ENCODE measurements at regions not wholly inside any gene's neighbourhood (a gene's known extent, or its start where the extent isn't known, plus 50 kb on each side); places are given as distances from the start of the nearest gene placed in this dataset.

DNA sequence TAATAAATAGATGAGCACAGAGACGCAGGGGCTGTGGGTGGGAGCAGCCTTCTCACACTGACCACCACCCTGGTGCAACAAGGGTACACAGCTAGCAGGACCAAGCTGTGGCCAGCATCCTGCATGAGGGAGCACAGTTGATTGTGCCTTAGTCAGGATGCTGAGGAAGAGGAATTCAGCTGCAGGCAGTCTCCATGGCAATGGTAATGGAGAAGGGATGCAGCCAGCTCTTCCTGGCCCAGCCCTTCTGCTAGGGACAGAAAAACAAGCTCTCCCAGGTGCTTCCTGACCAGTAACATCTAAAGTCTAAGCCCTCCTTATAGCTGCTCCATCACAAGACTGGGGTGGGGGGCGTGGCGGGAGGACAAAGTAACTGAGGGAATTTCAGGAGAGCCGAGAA lies 363.5 kb downstream of the BUD13 start:
- no peaks in the 10 kb centered on the region for H3K9me3 ChIP-seq
- TF ChIP-seq POLR2A (IDR thresholded peaks at IDR 0.05) (no peak), POLR2AphosphoS5 (IDR thresholded peaks at IDR 0.05) (no peak), EP300 (IDR thresholded peaks at IDR 0.05) (no peak)
- TF ChIP-seq, protein P1, sequence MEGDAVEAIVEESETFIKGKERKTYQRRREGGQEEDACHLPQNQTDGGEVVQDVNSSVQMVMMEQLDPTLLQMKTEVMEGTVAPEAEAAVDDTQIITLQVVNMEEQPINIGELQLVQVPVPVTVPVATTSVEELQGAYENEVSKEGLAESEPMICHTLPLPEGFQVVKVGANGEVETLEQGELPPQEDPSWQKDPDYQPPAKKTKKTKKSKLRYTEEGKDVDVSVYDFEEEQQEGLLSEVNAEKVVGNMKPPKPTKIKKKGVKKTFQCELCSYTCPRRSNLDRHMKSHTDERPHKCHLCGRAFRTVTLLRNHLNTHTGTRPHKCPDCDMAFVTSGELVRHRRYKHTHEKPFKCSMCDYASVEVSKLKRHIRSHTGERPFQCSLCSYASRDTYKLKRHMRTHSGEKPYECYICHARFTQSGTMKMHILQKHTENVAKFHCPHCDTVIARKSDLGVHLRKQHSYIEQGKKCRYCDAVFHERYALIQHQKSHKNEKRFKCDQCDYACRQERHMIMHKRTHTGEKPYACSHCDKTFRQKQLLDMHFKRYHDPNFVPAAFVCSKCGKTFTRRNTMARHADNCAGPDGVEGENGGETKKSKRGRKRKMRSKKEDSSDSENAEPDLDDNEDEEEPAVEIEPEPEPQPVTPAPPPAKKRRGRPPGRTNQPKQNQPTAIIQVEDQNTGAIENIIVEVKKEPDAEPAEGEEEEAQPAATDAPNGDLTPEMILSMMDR (IDR thresholded peaks at IDR 0.05) = no peak

GRCh38 chr11:116406042-116406441 lies 366.7 kb downstream of the BUD13 start:
- TF ChIP-seq, protein P1 (IDR thresholded peaks at IDR 0.05) = no peak
- TF ChIP-seq EP300 (IDR thresholded peaks at IDR 0.05) (no peak), POLR2AphosphoS5 (IDR thresholded peaks at IDR 0.05) (no peak), POLR2A (IDR thresholded peaks at IDR 0.05) (no peak)
- DNase-seq = no peak
- ATAC-seq (ENCODE audit: low FRiP score in 2 of 2) = no peak
- Histone ChIP-seq H3K4me1 (no peaks in the 10 kb centered on the region), H3K4me3 (no peak overlapping the region), H3K27me3 (no peaks in the 10 kb centered on the region), H3K36me3 (no peaks in the 10 kb centered on the region), H3K9me3 (no peaks in the 10 kb centered on the region), H3K27ac (no peak overlapping the region)
- 75 to 92% methylated on average over 1 of the region's 1 CpG for WGBS, 2 donors

More for the DNA sequence above, 363.5 kb downstream of the BUD13 start:
- H3K27me3 ChIP-seq = no peaks in the 10 kb centered on the region
- 66 to 75% methylated on average over 4 of the region's 4 CpGs for WGBS, 2 donors
- ATAC-seq (ENCODE audit: low FRiP score in 2 of 2) = no peak
- DNase-seq = no peak
- H3K4me3 ChIP-seq = no peak overlapping the region
- H3K27ac ChIP-seq = no peak overlapping the region
- no peaks in the 10 kb centered on the region for H3K4me1 ChIP-seq
- H3K36me3 ChIP-seq = no peaks in the 10 kb centered on the region

- Histone ChIP-seq H3K27me3 (no peaks in the 10 kb centered on the region), H3K4me3 (no peak overlapping the region), H3K36me3 (no peaks in the 10 kb centered on the region), H3K9me3 (no peaks in the 10 kb centered on the region), H3K27ac (no peak overlapping the region), H3K4me1 (no peaks in the 10 kb centered on the region)
- WGBS, 2 donors = 73 to 79% methylated on average over 3 of the region's 3 CpGs
- ATAC-seq (ENCODE audit: low FRiP score in 2 of 2) (no peak), DNase-seq (no peak)
- TF ChIP-seq, protein P1 (IDR thresholded peaks at IDR 0.05) = no peak
- no peak for TF ChIP-seq POLR2A (IDR thresholded peaks at IDR 0.05)
- no peak for TF ChIP-seq EP300 (IDR thresholded peaks at IDR 0.05)
- TF ChIP-seq POLR2AphosphoS5 (IDR thresholded peaks at IDR 0.05) = no peak
These were observed 368.4 kb downstream of the BUD13 start for GRCh38 chr11:116404462-116404798.

- WGBS, 2 donors = 74 to 79% methylated on average over 4 of the region's 4 CpGs
- Histone ChIP-seq H3K4me3 (no peak overlapping the region), H3K27me3 (no peaks in the 10 kb centered on the region), H3K9me3 (no peaks in the 10 kb centered on the region), H3K4me1 (no peaks in the 10 kb centered on the region), H3K27ac (no peak overlapping the region), H3K36me3 (no peaks in the 10 kb centered on the region)
- TF ChIP-seq EP300 (IDR thresholded peaks at IDR 0.05) = no peak
- TF ChIP-seq POLR2A (IDR thresholded peaks at IDR 0.05) = no peak
- TF ChIP-seq POLR2AphosphoS5 (IDR thresholded peaks at IDR 0.05) = no peak
- TF ChIP-seq, protein P1 (IDR thresholded peaks at IDR 0.05) = no peak
- ATAC-seq (ENCODE audit: low FRiP score in 2 of 2) (no peak), DNase-seq (no peak)
These were observed 368.9 kb downstream of the BUD13 start for GRCh38 chr11:116403794-116404461.

DNA sequence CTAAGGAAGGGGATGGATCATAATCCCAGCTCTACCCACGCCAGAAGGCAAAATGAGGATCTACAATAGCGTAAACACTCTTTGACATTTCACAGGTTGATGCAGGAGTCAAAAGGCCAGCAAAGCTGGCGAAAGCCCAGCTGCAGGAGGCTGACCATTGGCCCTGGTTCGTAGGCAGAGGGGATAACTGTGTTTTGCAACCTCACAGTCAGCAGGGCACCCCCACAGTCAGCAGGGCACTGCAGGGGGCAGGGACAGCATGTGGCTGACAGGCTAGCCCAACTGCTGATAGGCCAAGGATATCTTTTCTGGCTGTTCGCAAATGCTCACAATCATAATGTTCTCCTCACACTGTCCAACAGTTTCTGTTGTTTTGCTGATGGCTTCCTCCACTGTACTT lies 372.7 kb downstream of the BUD13 start:
- WGBS, 2 donors = 75 to 88% methylated on average over 5 of the region's 5 CpGs
- H3K27ac ChIP-seq = no peak overlapping the region
- TF ChIP-seq, protein P1 (IDR thresholded peaks at IDR 0.05) = no peak
- TF ChIP-seq POLR2AphosphoS5 (IDR thresholded peaks at IDR 0.05) (no peak), EP300 (IDR thresholded peaks at IDR 0.05) (no peak), POLR2A (IDR thresholded peaks at IDR 0.05) (no peak)
- H3K4me1 ChIP-seq = no peaks in the 10 kb centered on the region
- H3K27me3 ChIP-seq = no peaks in the 10 kb centered on the region
- no peak overlapping the region for H3K4me3 ChIP-seq
- DNase-seq (peak in 1 of 2 donors; percentile 13), ATAC-seq (ENCODE audit: low FRiP score in 2 of 2) (peak in 1 of 2 donors; percentile 15)
- no peaks in the 10 kb centered on the region for H3K36me3 ChIP-seq
- no peaks in the 10 kb centered on the region for H3K9me3 ChIP-seq
